GM10248 (cell line): ENCODE measurements at regions not wholly inside any gene's neighbourhood (a gene's known extent, or its start where the extent isn't known, plus 50 kb on each side); places are given as distances from the start of the nearest gene placed in this dataset.

Experiments used
- CTCF ChIA-PET: fragments of 300-600 bp; sonication (Branson Sonifier 250); formaldehyde crosslinking; extraction: SDS; loops from one replicate; lab custom pipeline; 2021; ENCODE audit warnings: antibody characterized with exemption; lab: Yijun Ruan, JAX
- POLR2A ChIA-PET: fragments of 350-650 bp; sonication (Branson Sonifier 250); formaldehyde crosslinking; extraction: SDS; loops from one replicate; lab custom pipeline; 2020; ENCODE audit warnings: antibody characterized with exemption; lab: Yijun Ruan, JAX
- DNase-seq: peaks from one replicate; pipeline ENCODE4 v3.0.0; 2012; ENCODE audit errors: extremely low spot score
- TF ChIP-seq, protein P1 (sequence below): IDR thresholded peaks from 2 replicates; pipeline ENCODE4 v1.5.1; 2012; ENCODE audit warnings: mild to moderate bottlenecking, low read depth; ENCODE audit errors: extremely low read depth, missing control alignments, control extremely low read depth

- TF ChIP-seq, protein P1, sequence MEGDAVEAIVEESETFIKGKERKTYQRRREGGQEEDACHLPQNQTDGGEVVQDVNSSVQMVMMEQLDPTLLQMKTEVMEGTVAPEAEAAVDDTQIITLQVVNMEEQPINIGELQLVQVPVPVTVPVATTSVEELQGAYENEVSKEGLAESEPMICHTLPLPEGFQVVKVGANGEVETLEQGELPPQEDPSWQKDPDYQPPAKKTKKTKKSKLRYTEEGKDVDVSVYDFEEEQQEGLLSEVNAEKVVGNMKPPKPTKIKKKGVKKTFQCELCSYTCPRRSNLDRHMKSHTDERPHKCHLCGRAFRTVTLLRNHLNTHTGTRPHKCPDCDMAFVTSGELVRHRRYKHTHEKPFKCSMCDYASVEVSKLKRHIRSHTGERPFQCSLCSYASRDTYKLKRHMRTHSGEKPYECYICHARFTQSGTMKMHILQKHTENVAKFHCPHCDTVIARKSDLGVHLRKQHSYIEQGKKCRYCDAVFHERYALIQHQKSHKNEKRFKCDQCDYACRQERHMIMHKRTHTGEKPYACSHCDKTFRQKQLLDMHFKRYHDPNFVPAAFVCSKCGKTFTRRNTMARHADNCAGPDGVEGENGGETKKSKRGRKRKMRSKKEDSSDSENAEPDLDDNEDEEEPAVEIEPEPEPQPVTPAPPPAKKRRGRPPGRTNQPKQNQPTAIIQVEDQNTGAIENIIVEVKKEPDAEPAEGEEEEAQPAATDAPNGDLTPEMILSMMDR, result no peak
- CTCF ChIA-PET, result interaction anchor here (1.2 kb wide), 1 partner anchor 9 kb away, joined by 4 read pairs; no protein-coding TSS in a partner anchor
- POLR2A ChIA-PET, result no interaction called here
- no peak for DNase-seq
Measured at GRCh38 chr3:35974872-35975271, 335.5 kb downstream of the ARPP21 start.

- TF ChIP-seq, protein P1, result no peak
- DNase-seq, result no peak
- ChIA-PET CTCF (no interaction called here), POLR2A (no interaction called here)
Measured at GRCh38 chr3:35986161-35986560, 346.8 kb downstream of the ARPP21 start.

GRCh38 chr3:35987386-35987785, 348.1 kb downstream of the ARPP21 start:
- DNase-seq, result no peak
- CTCF ChIA-PET, result no interaction called here
- POLR2A ChIA-PET, result no interaction called here
- TF ChIP-seq, protein P1, result no peak

GRCh38 chr3:35992041-35992440, 352.7 kb downstream of the ARPP21 start:
- ChIA-PET CTCF (no interaction called here), POLR2A (no interaction called here)
- TF ChIP-seq, protein P1, result no peak
- no peak for DNase-seq

- ChIA-PET CTCF (interaction anchor here (1.4 kb wide), 1 partner anchor 16 kb away, joined by 4 read pairs; no protein-coding TSS in a partner anchor), POLR2A (no interaction called here)
- DNase-seq, result no peak
- TF ChIP-seq, protein P1, result no peak
Measured at GRCh38 chr3:36011791-36012190, 368.5 kb upstream of the STAC start.

DNA sequence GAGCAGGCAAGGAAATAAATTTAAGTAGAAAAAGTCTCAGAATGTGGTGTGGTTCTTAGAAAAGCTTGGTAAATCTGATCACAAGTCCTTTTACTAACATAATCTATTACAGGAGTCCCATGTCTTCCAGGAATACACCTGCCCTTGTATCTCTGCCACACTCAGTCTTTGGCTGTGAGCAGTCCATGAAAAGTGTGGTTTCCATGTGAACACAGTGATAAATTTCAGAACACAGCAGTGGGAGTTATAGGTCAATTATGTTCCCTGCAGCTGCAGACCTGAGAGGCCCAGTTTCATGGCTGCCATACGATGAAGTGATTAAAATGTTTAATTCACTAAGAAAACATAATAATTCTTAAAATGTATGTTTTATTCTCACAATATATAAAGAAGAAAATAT, 366.9 kb upstream of the STAC start:
- no peak for DNase-seq
- ChIA-PET CTCF (no interaction called here), POLR2A (no interaction called here)
- TF ChIP-seq, protein P1, result no peak

DNA sequence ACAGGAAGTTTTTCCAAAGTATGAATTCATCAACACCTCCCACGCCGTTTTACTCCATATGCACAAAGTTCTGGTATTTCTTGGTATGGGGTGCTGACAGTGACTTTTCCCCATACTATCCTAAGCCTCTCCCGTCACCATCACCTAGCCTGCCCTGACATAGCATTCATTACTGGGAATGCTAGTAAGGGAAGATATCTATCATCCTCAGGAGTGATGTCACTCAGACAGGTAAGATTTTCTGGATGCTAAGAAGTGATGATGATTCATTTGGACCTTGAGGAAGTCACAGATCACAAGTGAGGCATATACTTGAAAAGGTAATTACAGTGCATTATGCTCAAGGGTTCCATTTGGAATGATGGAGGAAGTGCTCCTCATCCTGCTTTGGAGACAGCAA, 355.1 kb upstream of the STAC start:
- TF ChIP-seq, protein P1, result no peak
- CTCF ChIA-PET, result no interaction called here
- DNase-seq, result no peak
- POLR2A ChIA-PET, result no interaction called here
